PC-3 (cell line): ENCODE measurements at regions not wholly inside any gene's neighbourhood (a gene's known extent, or its start where the extent isn't known, plus 50 kb on each side); places are given as distances from the start of the nearest gene placed in this dataset.

Source experiments
- ATAC-seq: fragments of 200-7000 bp; cut with Tn5 transposase; 2 replicates; pipeline ENCODE4 v1.9.1; 2020; ENCODE audit warnings: mild to moderate bottlenecking, moderate library complexity
- BruUV-seq: library from RNA; stranded (reverse); fragments of 400-500 nt; replicated peaks from 2 replicates; lab custom pipeline; 2021; lab: Mats Ljungman, UMichigan
- CTCF ChIA-PET: fragments of 300-600 bp; sonication (Branson Sonifier 250); formaldehyde crosslinking; loops from one replicate; lab custom pipeline; 2022; ENCODE audit warnings: antibody characterized with exemption; lab: Charles Lee
- POLR2A ChIA-PET: fragments of 300-600 bp; sonication (Branson Sonifier 250); formaldehyde crosslinking; loops from one replicate; lab custom pipeline; 2022; ENCODE audit warnings: antibody characterized with exemption; ENCODE audit not compliant: unreplicated experiment; lab: Charles Lee
- DNase-seq: peaks from one replicate; pipeline ENCODE4 v3.0.0-alpha.2; 2015
- H2AFZ ChIP-seq: fragments of 300-600 bp; sonication (generic); 2 replicates; pipeline ENCODE4 v1.6.0; 2016; ENCODE audit warnings: antibody characterized with exemption, low read length
- H3F3A ChIP-seq: fragments of 300-600 bp; sonication (generic); one replicate; pipeline ENCODE4 v1.6.0; 2017; ENCODE audit warnings: antibody characterized with exemption, low read length, control low read depth, mild to moderate bottlenecking; ENCODE audit not compliant: unreplicated experiment
- H3K27ac ChIP-seq: fragments of 300-600 bp; sonication (generic); 2 replicates; pipeline ENCODE4 v1.5.1; 2016; ENCODE audit warnings: mild to moderate bottlenecking, low read length
- H3K27me3 ChIP-seq: fragments of 300-600 bp; sonication (generic); 2 replicates; pipeline ENCODE4 v1.6.1; 2016; ENCODE audit warnings: low read length, mixed read lengths
- H3K36me3 ChIP-seq: fragments of 300-600 bp; sonication (generic); 2 replicates; pipeline ENCODE4 v1.6.1; 2016; ENCODE audit warnings: low read depth, mixed run types, low read length, mixed read lengths
- H3K4me1 ChIP-seq: fragments of 300-600 bp; sonication (generic); 2 replicates; pipeline ENCODE4 v1.5.1; 2016; ENCODE audit warnings: low read length; ENCODE audit not compliant: insufficient read depth
- H3K4me2 ChIP-seq: fragments of 300-600 bp; sonication (generic); 2 replicates; pipeline ENCODE4 v1.6.0; 2016; ENCODE audit warnings: low read length
- H3K4me3 ChIP-seq: fragments of 300-600 bp; sonication (generic); 2 replicates; pipeline ENCODE4 v1.5.1; 2016; ENCODE audit warnings: mild to moderate bottlenecking, low read length, mixed read lengths
- H3K79me2 ChIP-seq: fragments of 300-600 bp; sonication (generic); 2 replicates; pipeline ENCODE4 v1.6.1; 2017; ENCODE audit warnings: low read length, mixed read lengths
- H3K9ac ChIP-seq: fragments of 300-600 bp; sonication (generic); 2 replicates; pipeline ENCODE4 v1.6.0; 2016; ENCODE audit warnings: mild to moderate bottlenecking, low read length
- H3K9me2 ChIP-seq: fragments of 300-600 bp; sonication (generic); replicated peaks from 2 replicates; pipeline ENCODE4 v1.6.1; 2016; ENCODE audit warnings: mixed run types, low read length, mixed read lengths
- H3K9me3 ChIP-seq: fragments of 300-600 bp; sonication (generic); 2 replicates; pipeline ENCODE4 v1.6.1; 2016; ENCODE audit warnings: low read length, mixed read lengths
- H4K20me1 ChIP-seq: fragments of 300-600 bp; sonication (generic); 2 replicates; pipeline ENCODE4 v1.6.1; 2016; ENCODE audit warnings: low read length, mixed read lengths
- EZH2 ChIP-seq: fragments of 300-600 bp; sonication (generic); IDR thresholded peaks from one replicate; pipeline ENCODE4 v1.6.1; 2017; ENCODE audit warnings: antibody characterized with exemption, mild to moderate bottlenecking, low read length; ENCODE audit not compliant: unreplicated experiment
- EZH2phosphoT487 ChIP-seq: fragments of 300-600 bp; sonication (generic); IDR thresholded peaks from 2 replicates; pipeline ENCODE4 v1.6.1; 2018; ENCODE audit warnings: mild to moderate bottlenecking, antibody characterized with exemption, low read length, borderline replicate concordance
- intact Hi-C: fragments of 100-400 bp; cut with micrococcal nuclease; formaldehyde crosslinking; loops from 2 replicates; pipeline ENCODE4 v1.9.0; 2023
- TF ChIP-seq, protein P1 (sequence below): fragments of 300-600 bp; sonication (generic); conservative IDR thresholded peaks from 2 replicates; pipeline ENCODE4 v1.5.1; 2017; ENCODE audit warnings: antibody characterized with exemption, low read depth, mild to moderate bottlenecking, low read length

DNA sequence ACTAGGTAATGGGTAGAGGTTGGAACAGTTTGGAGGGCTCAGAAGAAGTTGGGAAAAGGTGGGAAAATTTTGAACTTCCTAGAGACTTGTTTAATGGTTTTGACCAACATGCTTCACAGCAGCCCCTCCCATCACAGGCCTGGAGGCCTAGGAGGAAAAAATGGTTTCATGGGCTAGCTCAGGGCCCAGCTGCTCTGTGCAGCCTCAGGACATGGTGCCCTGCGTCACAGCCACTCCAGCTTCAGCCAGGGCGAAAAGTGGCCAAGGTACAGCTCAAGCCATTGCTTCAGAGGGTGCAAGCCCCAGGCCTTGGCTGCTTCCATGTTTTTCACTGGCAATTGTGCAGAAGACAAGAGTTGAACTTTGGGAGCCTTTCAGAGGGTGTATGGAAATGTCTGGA, 453.7 kb downstream of the LRRC70 start:
- Histone ChIP-seq H3K4me2 (no peak overlapping the region), H3K27ac (no peak overlapping the region), H3K79me2 (no peaks in the 10 kb centered on the region), H3K4me1 (peaks cover 12% of the 10 kb centered on the region; the same call in 1 of the 2 replicates), H3K27me3 (no peaks in the 10 kb centered on the region), H3F3A (no peaks in the 10 kb centered on the region), H4K20me1 (no peaks in the 10 kb centered on the region), H3K9me3 (no peaks in the 10 kb centered on the region), H3K9ac (no peak overlapping the region), H3K4me3 (no peak overlapping the region), H3K9me2 (no peaks in the 10 kb centered on the region), H2AFZ (no peak overlapping the region), H3K36me3 (no peaks in the 10 kb centered on the region)
- TF ChIP-seq EZH2phosphoT487: no peak
- no peak for TF ChIP-seq EZH2
- TF ChIP-seq, protein P1, sequence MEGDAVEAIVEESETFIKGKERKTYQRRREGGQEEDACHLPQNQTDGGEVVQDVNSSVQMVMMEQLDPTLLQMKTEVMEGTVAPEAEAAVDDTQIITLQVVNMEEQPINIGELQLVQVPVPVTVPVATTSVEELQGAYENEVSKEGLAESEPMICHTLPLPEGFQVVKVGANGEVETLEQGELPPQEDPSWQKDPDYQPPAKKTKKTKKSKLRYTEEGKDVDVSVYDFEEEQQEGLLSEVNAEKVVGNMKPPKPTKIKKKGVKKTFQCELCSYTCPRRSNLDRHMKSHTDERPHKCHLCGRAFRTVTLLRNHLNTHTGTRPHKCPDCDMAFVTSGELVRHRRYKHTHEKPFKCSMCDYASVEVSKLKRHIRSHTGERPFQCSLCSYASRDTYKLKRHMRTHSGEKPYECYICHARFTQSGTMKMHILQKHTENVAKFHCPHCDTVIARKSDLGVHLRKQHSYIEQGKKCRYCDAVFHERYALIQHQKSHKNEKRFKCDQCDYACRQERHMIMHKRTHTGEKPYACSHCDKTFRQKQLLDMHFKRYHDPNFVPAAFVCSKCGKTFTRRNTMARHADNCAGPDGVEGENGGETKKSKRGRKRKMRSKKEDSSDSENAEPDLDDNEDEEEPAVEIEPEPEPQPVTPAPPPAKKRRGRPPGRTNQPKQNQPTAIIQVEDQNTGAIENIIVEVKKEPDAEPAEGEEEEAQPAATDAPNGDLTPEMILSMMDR: no peak
- DNase-seq: no peak
- ChIA-PET CTCF (no interaction called here), POLR2A (no interaction called here)
- BruUV-seq: no TSS peak
- ATAC-seq: no peak
- intact Hi-C loops: no loop called here

DNA sequence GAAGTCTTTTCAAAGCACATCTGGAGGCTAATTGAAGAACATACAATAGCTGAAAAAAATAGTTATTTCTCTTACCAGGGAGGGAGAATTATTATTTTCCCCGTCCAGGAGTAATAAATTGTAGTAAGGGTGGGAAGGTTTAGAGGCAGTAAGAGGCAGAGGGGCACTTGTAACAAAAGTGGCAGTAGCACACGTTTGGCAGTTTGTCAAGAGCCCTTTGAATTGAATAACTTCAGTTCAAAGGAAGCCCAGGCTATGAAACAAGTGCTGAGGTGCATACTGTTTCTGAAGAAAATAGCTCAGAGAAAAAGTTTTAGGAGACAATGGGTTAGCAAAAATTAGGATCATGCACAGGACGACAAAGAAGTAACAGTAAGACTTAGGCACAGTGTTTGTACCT, 451.3 kb downstream of the LRRC70 start:
- TF ChIP-seq EZH2 (no peak), EZH2phosphoT487 (no peak)
- TF ChIP-seq, protein P1: no peak
- H3K9me3 ChIP-seq: no peaks in the 10 kb centered on the region
- intact Hi-C loops: no loop called here

DNA sequence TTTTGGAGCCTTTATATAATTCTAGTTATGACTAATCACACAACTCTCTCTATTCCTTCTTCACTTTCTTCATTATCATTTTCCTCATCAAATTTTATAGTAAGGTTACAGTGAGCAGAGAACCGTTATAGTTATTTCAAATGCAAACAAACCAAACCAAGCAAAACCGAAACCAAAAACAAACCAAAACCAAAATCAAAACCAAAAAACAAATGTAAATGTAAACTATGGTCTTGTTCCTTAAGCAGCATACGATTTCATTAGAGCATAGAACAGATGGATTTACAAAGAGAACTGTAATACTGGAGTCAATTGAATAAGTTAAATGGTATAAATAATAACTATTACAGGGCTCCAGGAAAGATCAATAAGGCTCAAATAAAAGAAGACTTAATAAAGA, 447.1 kb downstream of the LRRC70 start:
- H3K4me2 ChIP-seq: no peak overlapping the region
- no peaks in the 10 kb centered on the region for H3K36me3 ChIP-seq
- no peak for ATAC-seq
- H3K4me3 ChIP-seq: no peak overlapping the region
- no peak overlapping the region for H2AFZ ChIP-seq
- BruUV-seq: no TSS peak
- CTCF ChIA-PET: no interaction called here
- H3K9ac ChIP-seq: no peak overlapping the region
- intact Hi-C loops: no loop called here
- no peaks in the 10 kb centered on the region for H3K9me3 ChIP-seq
- H3K9me2 ChIP-seq: no peaks in the 10 kb centered on the region
- DNase-seq: no peak
- TF ChIP-seq EZH2phosphoT487: no peak
- no peak for TF ChIP-seq EZH2
- TF ChIP-seq, protein P1: no peak
- peaks cover 12% of the 10 kb centered on the region; the same call in 1 of the 2 replicates for H3K4me1 ChIP-seq
- no peaks in the 10 kb centered on the region for H3F3A ChIP-seq
- no peaks in the 10 kb centered on the region for H4K20me1 ChIP-seq
- no peaks in the 10 kb centered on the region for H3K27me3 ChIP-seq
- no peaks in the 10 kb centered on the region for H3K79me2 ChIP-seq
- POLR2A ChIA-PET: no interaction called here
- H3K27ac ChIP-seq: no peak overlapping the region

More for the DNA sequence above, 451.3 kb downstream of the LRRC70 start:
- H3K27ac ChIP-seq: no peak overlapping the region
- no peak overlapping the region for H3K4me2 ChIP-seq
- no peak overlapping the region for H3K4me3 ChIP-seq
- H3K36me3 ChIP-seq: no peaks in the 10 kb centered on the region
- ChIA-PET POLR2A (no interaction called here), CTCF (no interaction called here)
- H3K9me2 ChIP-seq: no peaks in the 10 kb centered on the region
- H3K9ac ChIP-seq: no peak overlapping the region
- H2AFZ ChIP-seq: no peak overlapping the region
- ATAC-seq: no peak
- H3K79me2 ChIP-seq: no peaks in the 10 kb centered on the region
- no peaks in the 10 kb centered on the region for H3K27me3 ChIP-seq
- no peaks in the 10 kb centered on the region for H3F3A ChIP-seq
- H4K20me1 ChIP-seq: no peaks in the 10 kb centered on the region
- no peak for DNase-seq
- peaks cover 12% of the 10 kb centered on the region; the same call in 1 of the 2 replicates for H3K4me1 ChIP-seq
- no TSS peak for BruUV-seq
